KMS-11 (cell line): ENCODE measurements at regions not wholly inside any gene's neighbourhood (a gene's known extent, or its start where the extent isn't known, plus 50 kb on each side); places are given as distances from the start of the nearest gene placed in this dataset.

ENCODE experiments used
- H2AFZ ChIP-seq: fragments of 200-600 bp; sonication (generic); 2 replicates; pipeline ENCODE4 v1.6.1; 2016; ENCODE audit warnings: antibody characterized with exemption, mixed run types, low read depth
- H3K27ac ChIP-seq: fragments of 200-600 bp; sonication (generic); 2 replicates; pipeline ENCODE4 v1.6.1; 2016; ENCODE audit warnings: mild to moderate bottlenecking, mixed run types
- H3K27me3 ChIP-seq: fragments of 200-600 bp; sonication (generic); 2 replicates; pipeline ENCODE4 v1.6.1; 2017; ENCODE audit warnings: mild to moderate bottlenecking, low read depth, mixed run types, moderate library complexity; ENCODE audit not compliant: insufficient read depth
- H3K36me3 ChIP-seq: fragments of 200-600 bp; sonication (generic); 2 replicates; pipeline ENCODE4 v1.6.1; 2017; ENCODE audit warnings: mild to moderate bottlenecking, mixed run types; ENCODE audit not compliant: insufficient read depth
- H3K4me1 ChIP-seq: fragments of 200-600 bp; sonication (generic); 2 replicates; pipeline ENCODE4 v1.6.1; 2016; ENCODE audit warnings: mild to moderate bottlenecking, low read depth, mixed run types; ENCODE audit not compliant: poor library complexity, severe bottlenecking
- H3K4me2 ChIP-seq: fragments of 200-600 bp; sonication (generic); 2 replicates; pipeline ENCODE4 v1.7.0; 2016; ENCODE audit warnings: mild to moderate bottlenecking, mixed run types
- H3K4me3 ChIP-seq: fragments of 200-600 bp; sonication (generic); IDR thresholded peaks from 2 replicates; pipeline ENCODE4 v1.6.1; 2017; ENCODE audit warnings: low read depth, low read length, mixed read lengths; ENCODE audit not compliant: insufficient read depth
- H3K79me2 ChIP-seq: fragments of 200-600 bp; sonication (generic); 2 replicates; pipeline ENCODE4 v1.6.1; 2016; ENCODE audit warnings: low read depth, mixed run types; ENCODE audit not compliant: insufficient read depth
- H3K9ac ChIP-seq: fragments of 200-600 bp; sonication (generic); 2 replicates; pipeline ENCODE4 v1.6.1; 2016; ENCODE audit warnings: mild to moderate bottlenecking, mixed run types
- H4K20me1 ChIP-seq: fragments of 200-600 bp; sonication (generic); 2 replicates; pipeline ENCODE4 v1.6.1; 2016; ENCODE audit warnings: mild to moderate bottlenecking, mixed run types; ENCODE audit not compliant: insufficient read depth
- CTCF ChIP-seq: fragments of 200-600 bp; sonication (generic); conservative IDR thresholded peaks from 2 replicates; pipeline ENCODE4 v1.6.1; 2017; ENCODE audit warnings: low read depth, mild to moderate bottlenecking, antibody characterized with exemption, low read length, moderate library complexity, mixed read lengths

- H3K4me2 ChIP-seq: no peak overlapping the region
- H3K9ac ChIP-seq: no peak overlapping the region
- H2AFZ ChIP-seq: no peak overlapping the region
- no peaks in the 10 kb centered on the region for H3K36me3 ChIP-seq
- H3K27me3 ChIP-seq: no peaks in the 10 kb centered on the region
- no peak overlapping the region for H3K4me3 ChIP-seq
- H3K4me1 ChIP-seq: no peaks in the 10 kb centered on the region
- no peaks in the 10 kb centered on the region for H4K20me1 ChIP-seq
- TF ChIP-seq CTCF: no peak
- H3K27ac ChIP-seq: no peak overlapping the region
- H3K79me2 ChIP-seq: no peaks in the 10 kb centered on the region
These were observed 830.4 kb upstream of the COBL start for GRCh38 chr7:52146871-52147634.

GRCh38 chr7:52143219-52143618 is 826.6 kb upstream of the COBL start:
- Histone ChIP-seq H3K36me3 (no peaks in the 10 kb centered on the region), H4K20me1 (no peaks in the 10 kb centered on the region), H3K4me1 (no peaks in the 10 kb centered on the region), H3K27me3 (no peaks in the 10 kb centered on the region), H3K4me2 (no peak overlapping the region), H3K27ac (no peak overlapping the region), H3K4me3 (no peak overlapping the region), H3K9ac (no peak overlapping the region), H2AFZ (no peak overlapping the region), H3K79me2 (no peaks in the 10 kb centered on the region)
- TF ChIP-seq CTCF: no peak

GRCh38 chr7:52140851-52141250 is 824.2 kb upstream of the COBL start:
- Histone ChIP-seq H3K79me2 (no peaks in the 10 kb centered on the region), H3K4me2 (no peak overlapping the region), H3K4me1 (no peaks in the 10 kb centered on the region), H3K36me3 (no peaks in the 10 kb centered on the region), H3K9ac (no peak overlapping the region), H4K20me1 (no peaks in the 10 kb centered on the region), H2AFZ (no peak overlapping the region), H3K27ac (no peak overlapping the region), H3K27me3 (no peaks in the 10 kb centered on the region), H3K4me3 (no peak overlapping the region)
- TF ChIP-seq CTCF: no peak

GRCh38 chr7:52135403-52135802 is 818.8 kb upstream of the COBL start:
- no peaks in the 10 kb centered on the region for H3K79me2 ChIP-seq
- H2AFZ ChIP-seq: no peak overlapping the region
- H3K4me1 ChIP-seq: no peaks in the 10 kb centered on the region
- no peak for TF ChIP-seq CTCF
- H3K9ac ChIP-seq: no peak overlapping the region
- no peaks in the 10 kb centered on the region for H4K20me1 ChIP-seq
- no peak overlapping the region for H3K4me2 ChIP-seq
- no peaks in the 10 kb centered on the region for H3K36me3 ChIP-seq
- H3K27ac ChIP-seq: no peak overlapping the region
- no peaks in the 10 kb centered on the region for H3K27me3 ChIP-seq
- no peak overlapping the region for H3K4me3 ChIP-seq
